ENCODE measurements at regions not wholly inside any gene's neighbourhood (a gene's known extent, or its start where the extent isn't known, plus 50 kb on each side); places are given as distances from the start of the nearest gene placed in this dataset.

DNA sequence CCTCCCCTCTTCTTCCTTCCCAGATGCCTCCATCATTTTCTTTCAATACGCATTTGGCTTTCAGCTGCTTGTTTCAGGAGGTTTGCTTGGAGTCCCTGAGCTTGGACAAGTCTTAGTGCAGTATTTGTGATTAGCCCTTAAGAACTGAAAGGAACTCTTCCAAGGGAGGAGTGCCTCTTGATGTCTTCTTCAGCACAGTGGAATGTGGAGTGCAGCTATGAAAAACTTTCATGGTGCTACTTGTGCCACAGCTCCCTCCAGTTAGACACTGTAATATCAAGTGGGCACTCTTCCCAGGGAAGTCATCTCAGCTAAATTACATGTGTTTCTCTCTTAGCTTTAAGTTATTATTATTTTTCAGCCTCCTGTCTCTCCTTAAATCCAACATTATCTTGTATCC lies 173.1 kb downstream of the NECTIN3 start:
- DNase-seq (ENCODE audit: low spot score) = no peak

DNA sequence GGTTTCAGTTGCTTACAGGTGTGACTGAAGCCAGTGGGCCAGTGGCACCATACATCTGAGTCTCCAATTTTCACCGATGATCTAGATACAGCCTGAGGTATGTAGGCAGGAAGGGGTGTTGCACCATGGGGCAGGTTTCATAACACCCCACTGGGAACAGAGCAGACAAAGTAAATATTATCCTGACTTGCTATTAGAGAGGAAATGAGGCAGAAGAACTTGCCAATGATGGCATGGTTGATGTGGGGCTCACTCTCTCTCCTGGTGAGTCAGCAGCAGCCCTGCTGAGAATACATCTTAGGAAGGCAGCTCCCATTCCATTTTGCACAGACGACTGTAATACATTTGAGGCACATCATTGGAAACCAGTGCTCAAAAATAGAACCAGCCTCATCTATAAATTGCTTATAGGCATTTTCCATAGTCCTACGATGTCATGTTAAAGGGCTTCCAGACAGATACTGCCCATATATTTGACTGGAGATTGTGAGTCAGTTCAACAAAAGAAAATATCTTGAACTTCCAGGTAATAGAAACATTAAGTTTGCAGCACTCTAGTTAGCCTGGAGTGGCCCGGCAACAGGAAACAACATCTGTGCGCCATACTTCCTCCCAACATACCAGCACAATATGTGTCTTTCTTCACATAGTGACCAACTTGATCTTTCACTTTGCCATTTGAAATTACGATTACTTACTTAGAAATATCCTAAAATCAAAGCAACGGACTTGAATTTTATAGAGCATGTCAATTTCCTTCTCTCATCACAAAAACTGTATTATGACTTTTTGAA lies 175.5 kb downstream of the NECTIN3 start:
- no peak for DNase-seq (ENCODE audit: low spot score)

DNA sequence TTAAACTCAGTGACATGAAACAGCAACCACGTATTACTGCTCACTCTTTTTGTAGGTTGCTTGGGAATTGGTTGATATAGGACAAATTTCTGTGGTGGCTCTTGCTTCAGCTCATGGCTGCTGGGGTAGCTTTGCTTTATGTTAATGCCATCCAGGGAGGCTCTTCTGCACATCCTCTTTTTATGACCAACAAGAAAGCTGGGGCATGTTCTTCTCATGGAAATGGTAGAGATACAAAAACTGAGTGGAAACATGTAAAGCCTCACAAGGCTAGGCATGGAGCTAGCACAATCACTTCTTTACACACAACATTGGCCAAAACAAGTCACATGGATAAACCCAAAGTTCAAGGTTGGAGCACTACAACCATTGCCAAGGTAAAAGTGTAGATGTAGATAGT lies 176.8 kb downstream of the NECTIN3 start:
- DNase-seq (ENCODE audit: low spot score) = no peak

- DNase-seq (ENCODE audit: low spot score) = no peak
Observed at GRCh38 chr3:111249421-111249820, 177.8 kb downstream of the NECTIN3 start.

DNA sequence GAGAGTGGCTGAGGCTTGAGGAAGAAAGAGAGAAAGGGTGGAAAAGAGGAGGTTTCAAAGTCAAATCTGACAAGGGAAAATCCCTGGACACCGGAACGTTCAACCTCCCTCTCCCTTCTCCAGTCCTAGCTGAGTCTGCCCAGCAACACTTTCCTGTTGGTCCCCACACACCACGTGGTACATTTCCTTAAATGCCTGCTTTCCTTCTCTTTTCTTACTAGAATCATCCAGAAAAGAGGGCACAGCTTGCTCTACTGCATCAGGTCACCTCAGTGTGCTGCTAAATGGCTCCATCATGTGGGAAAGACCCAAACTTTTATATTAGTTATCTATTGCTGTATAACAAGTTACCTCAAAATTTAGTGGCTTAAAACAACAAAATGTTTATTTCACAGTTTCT lies 181.2 kb downstream of the NECTIN3 start:
- peak; percentile 83 for DNase-seq (ENCODE audit: low spot score)

GRCh38 chr3:111253733-111254132 lies 182.1 kb downstream of the NECTIN3 start:
- DNase-seq (ENCODE audit: low spot score) = no peak

- no peak for DNase-seq (ENCODE audit: low spot score)
Observed at GRCh38 chr3:111260878-111261277, 189.3 kb downstream of the NECTIN3 start.

- DNase-seq (ENCODE audit: low spot score) = no peak
Observed at GRCh38 chr3:111269777-111270176, 198.2 kb downstream of the NECTIN3 start.

GRCh38 chr3:111277226-111277625 lies 205.6 kb downstream of the NECTIN3 start:
- peak; percentile 44 for DNase-seq (ENCODE audit: low spot score)

GRCh38 chr3:111278959-111279358 lies 207.3 kb downstream of the NECTIN3 start:
- DNase-seq (ENCODE audit: low spot score) = no peak

- DNase-seq (ENCODE audit: low spot score) = no peak
Observed at GRCh38 chr3:111282024-111282423, 210.4 kb downstream of the NECTIN3 start.

GRCh38 chr3:111283165-111283564 lies 211.5 kb downstream of the NECTIN3 start:
- no peak for DNase-seq (ENCODE audit: low spot score)

GRCh38 chr3:111284503-111285183 lies 213.0 kb downstream of the NECTIN3 start:
- no peak for DNase-seq (ENCODE audit: low spot score)

- no peak for DNase-seq (ENCODE audit: low spot score)
Observed at GRCh38 chr3:111285184-111285538, 213.5 kb downstream of the NECTIN3 start.

DNA sequence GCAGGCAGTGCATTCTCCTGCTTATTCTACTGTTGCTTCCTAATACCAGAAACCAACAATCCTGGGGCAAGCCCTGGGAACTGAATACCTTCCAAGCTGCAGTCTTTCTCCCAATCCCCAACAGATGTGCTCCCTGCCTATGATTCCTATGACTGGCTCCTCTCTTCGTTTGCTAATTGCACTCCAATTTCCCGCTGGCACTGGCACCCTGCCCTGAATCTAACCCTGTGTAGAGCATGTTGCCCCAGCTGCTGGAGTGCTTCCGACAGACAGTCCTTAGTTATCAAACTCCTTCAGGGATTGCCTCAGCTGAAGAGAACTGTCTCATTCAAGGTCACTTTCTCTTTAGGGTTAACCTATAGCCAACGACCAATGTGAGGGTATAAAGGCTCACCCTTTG lies 214.1 kb downstream of the NECTIN3 start:
- DNase-seq (ENCODE audit: low spot score) = peak; percentile 19

DNA sequence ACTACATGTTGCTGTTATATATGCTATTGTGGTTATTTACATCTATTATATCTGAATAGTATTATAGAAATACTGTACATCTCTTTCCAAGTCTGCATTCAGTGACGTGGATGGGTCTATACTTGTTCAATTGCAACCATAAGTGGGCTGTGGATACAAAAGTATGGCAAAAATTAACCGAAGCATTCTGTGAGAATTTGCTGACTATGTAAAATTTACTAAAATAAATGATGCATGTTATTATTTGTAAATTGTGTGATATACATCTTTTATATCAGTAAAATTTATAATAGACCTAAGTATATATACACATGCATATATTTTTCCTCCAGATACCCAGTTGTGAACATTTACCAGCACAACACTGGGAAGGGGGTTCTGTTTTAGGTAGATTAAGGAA lies 215.1 kb downstream of the NECTIN3 start:
- DNase-seq (ENCODE audit: low spot score) = no peak

DNA sequence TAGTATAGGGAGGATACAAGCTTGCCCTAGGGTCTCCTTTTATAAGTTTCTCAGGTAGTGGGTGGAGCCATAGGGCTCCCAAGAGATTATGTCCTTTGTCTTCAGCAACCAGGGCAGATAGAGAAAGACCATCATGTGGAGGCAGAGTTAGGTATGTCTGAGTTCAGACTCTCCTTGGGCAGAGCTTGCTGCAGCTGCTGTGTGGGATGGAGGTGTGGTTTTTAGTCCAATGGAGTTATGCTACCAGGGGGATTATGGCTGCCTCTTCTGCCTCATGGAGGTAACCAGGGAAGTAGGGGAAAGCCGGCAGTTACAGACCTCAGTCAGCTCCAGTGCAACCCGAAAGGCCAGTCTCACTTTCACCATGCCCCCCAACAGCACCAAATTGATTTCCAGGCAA lies 220.5 kb downstream of the NECTIN3 start:
- DNase-seq (ENCODE audit: low spot score) = no peak

DNA sequence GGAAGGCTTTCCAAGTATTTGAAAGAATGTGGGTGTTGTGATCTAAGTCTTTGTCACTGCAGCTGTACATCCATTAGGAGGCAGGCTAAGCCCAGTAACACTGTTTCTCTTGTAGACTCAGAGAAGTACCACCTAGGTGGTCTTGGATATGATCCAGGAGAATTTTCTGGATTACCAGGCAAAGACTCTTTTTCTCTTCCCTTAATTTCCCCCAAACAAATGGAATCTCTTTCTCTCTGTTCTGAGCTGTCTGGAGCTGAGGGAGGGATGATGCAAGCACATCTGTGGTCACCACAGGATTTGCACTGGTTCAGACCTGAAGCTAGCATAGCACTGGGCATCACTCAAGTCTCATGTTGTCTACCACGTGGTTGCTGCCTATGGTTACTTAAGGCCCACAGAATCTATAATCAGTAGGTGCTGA lies 227.6 kb downstream of the NECTIN3 start:
- DNase-seq (ENCODE audit: low spot score) = no peak

DNA sequence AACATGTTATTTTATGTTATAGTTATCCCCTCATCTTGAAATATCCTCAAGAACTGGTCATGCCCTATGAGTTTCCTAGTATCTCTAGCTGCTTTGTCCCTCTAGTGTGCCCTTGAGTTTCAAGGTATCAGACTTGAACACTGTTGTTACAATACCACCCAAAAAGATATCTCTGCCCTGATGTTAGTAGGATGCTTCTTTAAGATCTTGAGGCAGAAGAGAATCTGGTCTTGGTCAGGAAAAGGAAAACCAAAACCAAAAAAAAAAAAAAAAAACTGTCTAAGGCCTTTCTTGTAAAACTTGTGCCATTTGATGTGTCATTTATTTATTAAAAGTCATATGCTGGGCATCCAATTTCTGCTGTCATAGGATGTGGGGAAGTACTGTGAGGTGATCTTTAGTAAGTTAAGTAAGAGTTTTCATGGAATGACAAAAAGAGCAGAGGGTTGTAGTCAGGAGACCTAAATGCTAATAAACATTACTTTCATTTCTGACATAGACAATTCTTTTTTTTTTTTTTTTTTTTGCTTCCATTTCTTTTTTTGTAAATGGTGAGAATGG lies 229.7 kb downstream of the NECTIN3 start:
- no peak for DNase-seq (ENCODE audit: low spot score)

GRCh38 chr3:111302063-111302462 lies 230.4 kb downstream of the NECTIN3 start:
- DNase-seq (ENCODE audit: low spot score) = no peak

DNA sequence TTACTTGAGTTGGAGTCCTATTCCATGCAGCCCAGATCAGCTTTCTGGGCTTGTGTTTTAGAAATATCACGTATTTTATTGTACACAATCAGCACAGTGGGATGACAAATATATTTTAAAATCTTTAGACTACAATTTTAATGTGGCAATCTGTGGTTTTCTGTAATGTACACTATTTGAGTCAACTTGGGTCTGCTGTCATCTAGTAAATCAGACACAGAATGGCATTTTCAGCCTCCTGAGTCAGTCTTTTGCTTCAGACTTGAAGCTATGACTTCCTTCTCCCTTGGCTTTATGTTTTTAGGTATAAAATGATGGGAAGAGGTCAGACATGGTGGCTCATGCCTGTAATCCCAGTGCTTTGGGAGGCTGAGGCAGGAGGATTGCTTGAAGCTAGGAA lies 232.1 kb downstream of the NECTIN3 start:
- no peak for DNase-seq (ENCODE audit: low spot score)

DNA sequence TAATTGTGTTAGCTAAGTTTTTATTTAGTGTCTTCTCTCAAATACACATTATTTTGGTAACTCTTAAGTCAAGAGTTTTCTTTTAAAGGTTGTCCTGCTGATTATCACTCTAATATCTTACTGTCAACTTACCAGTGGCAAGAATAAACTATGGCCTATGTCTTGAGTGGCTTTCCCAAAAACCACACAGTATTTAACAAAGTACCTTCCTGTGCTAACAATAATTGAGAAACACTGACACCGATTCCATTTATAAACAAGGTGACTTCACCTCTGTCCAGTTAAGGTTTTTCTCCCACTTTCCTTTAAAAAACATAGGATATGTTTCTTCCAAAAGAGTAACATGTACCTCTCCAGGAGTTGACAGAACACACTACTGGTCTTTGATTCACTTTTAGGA lies 234.3 kb upstream of the CD96 start:
- DNase-seq (ENCODE audit: low spot score) = no peak

DNA sequence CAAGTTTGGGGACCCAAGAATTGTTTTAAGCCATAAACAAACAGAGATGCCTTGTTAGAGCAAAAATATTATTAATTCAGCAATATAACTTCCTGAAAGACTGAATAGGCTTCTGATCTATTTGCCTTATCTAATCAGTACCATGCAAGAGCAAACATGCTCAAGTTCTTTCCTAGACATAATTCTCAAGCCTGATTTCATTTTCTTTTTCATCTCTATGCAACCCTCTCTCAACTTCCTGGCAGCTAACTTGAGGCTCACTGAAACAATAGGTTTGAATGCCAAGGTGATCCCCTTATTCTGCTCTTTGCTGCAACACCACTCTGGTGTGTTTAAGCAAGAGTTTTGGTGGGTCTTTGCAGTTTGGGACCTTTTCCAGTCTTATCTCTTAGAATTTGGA lies 230.9 kb upstream of the CD96 start:
- DNase-seq (ENCODE audit: low spot score) = no peak

All from pons (tissue), 1 donor.